ENCODE measurements at regions not wholly inside any gene's neighbourhood (a gene's known extent, or its start where the extent isn't known, plus 50 kb on each side); places are given as distances from the start of the nearest gene placed in this dataset.

DNA sequence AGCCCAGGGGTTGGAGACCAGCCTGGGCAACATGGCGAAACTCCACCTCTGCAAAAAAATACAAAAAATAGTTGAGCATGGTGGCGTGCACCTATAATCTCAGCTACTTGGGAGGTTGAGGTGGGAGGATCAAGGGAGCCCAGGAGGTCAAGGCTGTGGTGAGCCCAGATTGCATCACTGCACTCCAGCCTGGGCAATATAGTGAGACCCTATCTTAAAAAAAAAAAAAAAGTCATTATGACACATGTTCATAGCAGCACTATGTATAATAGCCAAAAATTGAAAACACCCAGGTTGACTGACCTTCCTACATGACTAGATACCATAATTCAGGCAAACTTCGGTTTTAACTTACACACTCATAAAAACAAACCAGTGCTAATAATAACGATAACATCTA is 90.8 kb upstream of the RBPJ start:
- Histone ChIP-seq H3K9me3 (no peaks in the 10 kb centered on the region), H3K4me1 (no peaks in the 10 kb centered on the region), H3K27me3 (replicated peaks; ENCODE audit: control insufficient read depth, insufficient read depth, low read length) (no peaks in the 10 kb centered on the region), H3K36me3 (ENCODE audit: control insufficient read depth, insufficient read depth, low read length) (no peaks in the 10 kb centered on the region), H3K4me3 (ENCODE audit: low read depth, low read length) (no peak overlapping the region)
- Mint-ChIP-seq H3K27me3 (ENCODE audit: insufficient read depth, unreplicated experiment) (no peaks in the 10 kb centered on the region), H3K4me3 (ENCODE audit: unreplicated experiment) (no peak overlapping the region), H3K27ac (ENCODE audit: unreplicated experiment) (no peak overlapping the region), H3K36me3 (ENCODE audit: insufficient read depth, unreplicated experiment) (no peaks in the 10 kb centered on the region), H3K4me1 (ENCODE audit: low read depth, unreplicated experiment) (peaks cover 10% of the 10 kb centered on the region), H3K9me3 (ENCODE audit: unreplicated experiment) (no peaks in the 10 kb centered on the region)
- intact Hi-C loops (cut with micrococcal nuclease; ENCODE audit: unreplicated experiment): no loop called here
- no TSS peak for BruUV-seq (replicated peaks)
- CTCF ChIA-PET: no interaction called here
- POLR2A ChIA-PET: no interaction called here
- no peak for DNase-seq
- TF ChIP-seq, protein P1, sequence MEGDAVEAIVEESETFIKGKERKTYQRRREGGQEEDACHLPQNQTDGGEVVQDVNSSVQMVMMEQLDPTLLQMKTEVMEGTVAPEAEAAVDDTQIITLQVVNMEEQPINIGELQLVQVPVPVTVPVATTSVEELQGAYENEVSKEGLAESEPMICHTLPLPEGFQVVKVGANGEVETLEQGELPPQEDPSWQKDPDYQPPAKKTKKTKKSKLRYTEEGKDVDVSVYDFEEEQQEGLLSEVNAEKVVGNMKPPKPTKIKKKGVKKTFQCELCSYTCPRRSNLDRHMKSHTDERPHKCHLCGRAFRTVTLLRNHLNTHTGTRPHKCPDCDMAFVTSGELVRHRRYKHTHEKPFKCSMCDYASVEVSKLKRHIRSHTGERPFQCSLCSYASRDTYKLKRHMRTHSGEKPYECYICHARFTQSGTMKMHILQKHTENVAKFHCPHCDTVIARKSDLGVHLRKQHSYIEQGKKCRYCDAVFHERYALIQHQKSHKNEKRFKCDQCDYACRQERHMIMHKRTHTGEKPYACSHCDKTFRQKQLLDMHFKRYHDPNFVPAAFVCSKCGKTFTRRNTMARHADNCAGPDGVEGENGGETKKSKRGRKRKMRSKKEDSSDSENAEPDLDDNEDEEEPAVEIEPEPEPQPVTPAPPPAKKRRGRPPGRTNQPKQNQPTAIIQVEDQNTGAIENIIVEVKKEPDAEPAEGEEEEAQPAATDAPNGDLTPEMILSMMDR (IDR thresholded peaks at IDR 0.05; ENCODE audit: insufficient read depth in 1 of 2, low read depth in 1 of 2, low read length in 1 of 2, severe bottlenecking in 1 of 2, unreplicated experiment in 1 of 2): no peak

DNA sequence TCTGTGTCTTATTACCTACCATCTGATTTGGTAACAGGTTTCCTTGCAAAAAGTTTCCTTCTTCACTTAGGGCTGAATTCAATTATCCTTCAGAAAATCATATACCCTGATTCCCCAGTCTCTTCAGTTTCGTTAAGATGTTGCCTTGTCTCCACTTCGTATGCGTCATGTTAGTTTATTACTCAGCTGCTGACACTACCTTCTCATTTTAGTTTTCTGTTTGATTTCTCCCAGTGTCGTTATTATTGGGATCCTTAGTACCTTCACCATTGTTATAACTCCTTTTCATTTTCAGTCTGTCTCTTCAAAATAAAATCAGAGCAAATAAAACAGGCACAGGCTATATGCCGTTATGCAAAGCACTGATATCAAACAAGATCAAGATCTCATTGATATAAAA is 87.5 kb upstream of the RBPJ start:
- H3K4me3 Mint-ChIP-seq (ENCODE audit: unreplicated experiment): no peak overlapping the region
- H3K36me3 Mint-ChIP-seq (ENCODE audit: insufficient read depth, unreplicated experiment): no peaks in the 10 kb centered on the region

GRCh38 chr4:26235500-26235899 is 85.3 kb upstream of the RBPJ start:
- intact Hi-C loops (cut with micrococcal nuclease; ENCODE audit: unreplicated experiment): no loop called here
- POLR2A ChIA-PET: no interaction called here
- Mint-ChIP-seq H3K27ac (ENCODE audit: unreplicated experiment) (no peak overlapping the region), H3K4me1 (ENCODE audit: low read depth, unreplicated experiment) (peaks cover 8% of the 10 kb centered on the region), H3K36me3 (ENCODE audit: insufficient read depth, unreplicated experiment) (no peaks in the 10 kb centered on the region), H3K27me3 (ENCODE audit: insufficient read depth, unreplicated experiment) (no peaks in the 10 kb centered on the region), H3K4me3 (ENCODE audit: unreplicated experiment) (no peak overlapping the region), H3K9me3 (ENCODE audit: unreplicated experiment) (no peaks in the 10 kb centered on the region)
- Histone ChIP-seq H3K27me3 (replicated peaks; ENCODE audit: control insufficient read depth, insufficient read depth, low read length) (no peaks in the 10 kb centered on the region), H3K9me3 (no peaks in the 10 kb centered on the region), H3K4me1 (peaks cover 10% of the 10 kb centered on the region), H3K4me3 (ENCODE audit: low read depth, low read length) (no peak overlapping the region), H3K36me3 (ENCODE audit: control insufficient read depth, insufficient read depth, low read length) (no peaks in the 10 kb centered on the region)
- CTCF ChIA-PET: no interaction called here
- TF ChIP-seq, protein P1 (IDR thresholded peaks at IDR 0.05; ENCODE audit: insufficient read depth in 1 of 2, low read depth in 1 of 2, low read length in 1 of 2, severe bottlenecking in 1 of 2, unreplicated experiment in 1 of 2): no peak
- DNase-seq: no peak
- BruUV-seq (replicated peaks): no TSS peak

More for the DNA sequence above, 87.5 kb upstream of the RBPJ start:
- Mint-ChIP-seq H3K27me3 (ENCODE audit: insufficient read depth, unreplicated experiment) (no peaks in the 10 kb centered on the region), H3K27ac (ENCODE audit: unreplicated experiment) (no peak overlapping the region), H3K9me3 (ENCODE audit: unreplicated experiment) (no peaks in the 10 kb centered on the region), H3K4me1 (ENCODE audit: low read depth, unreplicated experiment) (peaks cover 3% of the 10 kb centered on the region)
- intact Hi-C loops (cut with micrococcal nuclease; ENCODE audit: unreplicated experiment): no loop called here
- no peaks in the 10 kb centered on the region for H3K9me3 ChIP-seq
- DNase-seq: no peak
- POLR2A ChIA-PET: no interaction called here
- no peak overlapping the region for H3K4me3 ChIP-seq (ENCODE audit: low read depth, low read length)
- no peaks in the 10 kb centered on the region for H3K36me3 ChIP-seq (ENCODE audit: control insufficient read depth, insufficient read depth, low read length)
- no TSS peak for BruUV-seq (replicated peaks)
- TF ChIP-seq, protein P1 (IDR thresholded peaks at IDR 0.05; ENCODE audit: insufficient read depth in 1 of 2, low read depth in 1 of 2, low read length in 1 of 2, severe bottlenecking in 1 of 2, unreplicated experiment in 1 of 2): no peak
- H3K27me3 ChIP-seq (replicated peaks; ENCODE audit: control insufficient read depth, insufficient read depth, low read length): no peaks in the 10 kb centered on the region
- peaks cover 6% of the 10 kb centered on the region for H3K4me1 ChIP-seq
- CTCF ChIA-PET: no interaction called here
